ENCODE measurements at regions not wholly inside any gene's neighbourhood (a gene's known extent, or its start where the extent isn't known, plus 50 kb on each side); places are given as distances from the start of the nearest gene placed in this dataset.

- TF ChIP-seq ZBTB7A (IDR thresholded peaks at IDR 0.05; ENCODE audit: low read depth), result no peak
- TF ChIP-seq CEBPB (IDR thresholded peaks at IDR 0.05), result no peak
- no peak for TF ChIP-seq EP300 (IDR thresholded peaks at IDR 0.05; ENCODE audit: borderline replicate concordance)
- TF ChIP-seq USF1 (IDR thresholded peaks at IDR 0.05), result no peak
Measured at GRCh38 chr2:81007104-81007503, 702.6 kb upstream of the LRRTM1 start.
